Lower lobe of right lung (tissue), 2 donors: ENCODE measurements at regions not wholly inside any gene's neighbourhood (a gene's known extent, or its start where the extent isn't known, plus 50 kb on each side); places are given as distances from the start of the nearest gene placed in this dataset.
A peak's percentile ranks its signal among the peaks of the same experiment; 100 is the strongest.

Source experiments
- ATAC-seq, 2 donors: fragments of 200-7000 bp; cut with Tn5 transposase; one replicate each; pipeline ENCODE4 v1.9.1; 2020 to 2022; ENCODE audit warnings: mild to moderate bottlenecking in 2 of 2, moderate library complexity in 2 of 2
- DNase-seq: peaks from one replicate; pipeline ENCODE4 v3.0.0-alpha.2; 2020
- H3K27ac ChIP-seq: fragments of 200-600 bp; one replicate; pipeline ENCODE4 v1.8.0; 2022
- H3K27me3 ChIP-seq: fragments of 200-600 bp; one replicate; pipeline ENCODE4 v1.8.0; 2022; ENCODE audit warnings: low read depth
- H3K36me3 ChIP-seq: fragments of 200-600 bp; one replicate; pipeline ENCODE4 v1.8.0; 2022; ENCODE audit warnings: mild to moderate bottlenecking
- H3K4me1 ChIP-seq: fragments of 200-600 bp; one replicate; pipeline ENCODE4 v1.8.0; 2022
- H3K4me3 ChIP-seq: fragments of 200-600 bp; one replicate; pipeline ENCODE4 v1.8.0; 2022; ENCODE audit warnings: mild to moderate bottlenecking
- H3K9me3 ChIP-seq: fragments of 200-600 bp; one replicate; pipeline ENCODE4 v1.8.0; 2022
- CTCF ChIP-seq: fragments of 200-600 bp; IDR thresholded peaks from one replicate; pipeline ENCODE4 v1.8.0; 2022; ENCODE audit warnings: antibody characterized with exemption, mild to moderate bottlenecking
- intact Hi-C: fragments of 100-400 bp; cut with DNase I; formaldehyde crosslinking; loops from one replicate; pipeline ENCODE4 v1.11.0; 2022
- donor health status: DM: no; HTN: yes; CAD: no; lungs with severe emphysema.

GRCh38 chr16:88285514-88285822, 97.3 kb upstream of the ZNF469 start:
- no peak for TF ChIP-seq CTCF
- peak; percentile 28 for DNase-seq

DNA sequence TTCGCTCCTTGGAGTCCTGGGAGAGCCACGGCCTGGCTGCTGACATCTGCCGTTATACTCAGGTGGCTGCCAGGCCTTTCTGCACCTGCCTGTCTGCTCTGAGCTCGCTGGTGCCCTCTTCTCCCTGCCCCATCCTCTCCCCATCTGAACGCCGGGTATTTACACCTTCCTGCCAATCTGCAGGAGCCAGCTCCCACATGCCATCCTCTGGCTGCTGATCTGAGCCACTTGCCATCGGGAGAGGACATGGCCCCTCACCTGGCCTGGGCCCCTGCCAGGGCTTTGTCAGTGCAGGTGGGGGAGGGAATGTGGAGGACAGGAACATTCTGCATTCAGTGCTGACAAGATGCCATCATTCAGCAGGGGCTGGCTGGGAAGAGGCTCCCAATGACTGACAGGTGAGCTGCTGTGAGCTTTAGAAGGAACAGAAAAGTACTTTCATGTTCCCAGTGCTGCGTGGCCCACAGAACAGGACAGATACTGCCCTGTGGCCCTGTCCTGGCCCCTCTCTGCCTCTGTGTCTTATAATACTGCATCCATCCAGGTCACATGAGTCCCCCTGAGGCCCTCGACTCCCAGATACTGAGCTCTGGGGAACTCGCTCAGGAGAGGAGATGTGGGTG, 96.3 kb upstream of the ZNF469 start:
- intact Hi-C loops, result no loop called here
- Histone ChIP-seq H3K4me1 (no peaks in the 10 kb centered on the region), H3K27me3 (no peaks in the 10 kb centered on the region), H3K9me3 (peaks cover 17% of the 10 kb centered on the region), H3K27ac (no peak overlapping the region), H3K36me3 (no peaks in the 10 kb centered on the region), H3K4me3 (no peak overlapping the region)
- ATAC-seq, result no peak
- no peak for TF ChIP-seq CTCF
- DNase-seq, result peak; percentile 30

More at GRCh38 chr16:88285514-88285822, 97.3 kb upstream of the ZNF469 start:
- Histone ChIP-seq H3K36me3 (no peaks in the 10 kb centered on the region), H3K27me3 (no peaks in the 10 kb centered on the region), H3K4me3 (no peak overlapping the region), H3K9me3 (peaks cover 17% of the 10 kb centered on the region), H3K27ac (no peak overlapping the region), H3K4me1 (no peaks in the 10 kb centered on the region)
- intact Hi-C loops, result no loop called here
- no peak for ATAC-seq

DNA sequence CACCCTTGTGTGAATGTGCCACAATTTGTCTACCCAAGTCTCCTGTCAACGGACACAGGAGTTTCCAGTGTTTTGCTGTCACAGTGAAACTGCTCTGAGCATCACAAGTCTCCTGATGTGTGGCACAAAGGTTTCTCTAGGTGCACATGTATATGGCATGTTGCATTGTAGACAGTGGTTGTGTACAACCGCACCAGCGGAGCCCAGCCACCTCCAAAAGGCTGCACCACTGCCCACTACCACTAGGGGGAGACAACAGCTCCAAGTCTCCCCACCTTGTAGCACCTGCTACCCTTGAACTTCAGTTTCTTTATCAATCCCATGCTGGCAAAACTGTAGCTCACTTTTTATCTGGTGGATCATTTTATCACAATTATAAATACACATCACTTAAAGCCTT, 95.5 kb upstream of the ZNF469 start:
- no peak for TF ChIP-seq CTCF
- Histone ChIP-seq H3K4me3 (no peak overlapping the region), H3K4me1 (no peaks in the 10 kb centered on the region), H3K9me3 (peaks cover 17% of the 10 kb centered on the region), H3K36me3 (no peaks in the 10 kb centered on the region), H3K27me3 (no peaks in the 10 kb centered on the region), H3K27ac (no peak overlapping the region)
- intact Hi-C loops, result no loop called here
- DNase-seq (no peak), ATAC-seq (no peak)

- no peak for ATAC-seq
- no peak for DNase-seq
- Histone ChIP-seq H3K27ac (no peak overlapping the region), H3K36me3 (no peaks in the 10 kb centered on the region), H3K4me3 (no peak overlapping the region), H3K4me1 (no peaks in the 10 kb centered on the region), H3K27me3 (no peaks in the 10 kb centered on the region), H3K9me3 (peaks cover 17% of the 10 kb centered on the region)
- no peak for TF ChIP-seq CTCF
- intact Hi-C loops, result no loop called here
Observed at GRCh38 chr16:88288303-88288702, 94.5 kb upstream of the ZNF469 start.

DNA sequence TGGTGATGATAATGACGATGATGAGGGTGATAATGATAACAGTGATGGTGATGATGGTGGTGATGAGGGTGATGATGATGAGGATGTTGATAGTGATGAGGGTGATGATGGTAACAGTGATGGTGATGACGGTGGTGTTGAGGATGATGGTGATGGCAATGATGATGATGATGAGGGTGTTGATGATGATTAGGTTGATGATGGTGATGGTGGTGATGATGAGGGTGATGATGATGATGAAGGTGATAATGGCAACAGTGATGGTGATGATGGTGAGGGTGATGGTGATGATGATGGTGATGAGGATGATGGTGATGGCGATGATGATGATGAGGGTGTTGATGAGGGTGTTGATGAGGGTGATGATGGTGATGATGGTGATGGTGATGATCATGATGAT, 93.8 kb upstream of the ZNF469 start:
- Histone ChIP-seq H3K36me3 (no peaks in the 10 kb centered on the region), H3K27me3 (no peaks in the 10 kb centered on the region), H3K9me3 (peaks cover 17% of the 10 kb centered on the region), H3K4me1 (no peaks in the 10 kb centered on the region), H3K27ac (no peak overlapping the region), H3K4me3 (no peak overlapping the region)
- TF ChIP-seq CTCF, result no peak
- ATAC-seq (no peak), DNase-seq (no peak)
- intact Hi-C loops, result no loop called here

DNA sequence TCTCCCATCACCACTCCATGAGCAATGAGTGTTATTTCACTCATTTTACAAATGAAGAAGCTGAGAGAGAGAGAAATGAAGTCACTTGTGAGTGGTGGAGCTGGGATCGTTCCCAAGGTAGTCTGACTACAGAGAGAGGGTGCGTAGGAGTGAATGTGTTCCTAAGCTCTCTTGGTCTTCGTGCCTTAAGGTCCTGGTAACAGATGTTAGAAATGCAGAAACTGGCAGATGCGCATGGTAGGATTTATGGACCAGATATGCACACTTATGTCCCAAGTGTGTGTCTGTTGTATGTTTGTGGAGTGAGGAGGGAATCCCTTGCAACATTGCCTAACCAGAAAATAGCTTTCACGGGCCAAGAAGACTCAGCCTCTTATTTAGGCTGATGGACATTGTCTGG, 93.2 kb upstream of the ZNF469 start:
- no peaks in the 10 kb centered on the region for H3K4me1 ChIP-seq
- TF ChIP-seq CTCF, result no peak
- H3K4me3 ChIP-seq, result no peak overlapping the region
- DNase-seq (no peak), ATAC-seq (no peak)
- intact Hi-C loops, result no loop called here
- no peaks in the 10 kb centered on the region for H3K27me3 ChIP-seq
- no peaks in the 10 kb centered on the region for H3K36me3 ChIP-seq
- peaks cover 17% of the 10 kb centered on the region for H3K9me3 ChIP-seq
- no peak overlapping the region for H3K27ac ChIP-seq
